Keratinocyte (primary cell): ENCODE measurements at regions not wholly inside any gene's neighbourhood (a gene's known extent, or its start where the extent isn't known, plus 50 kb on each side); places are given as distances from the start of the nearest gene placed in this dataset.

Source experiments
- DNase-seq: peaks from one replicate; pipeline ENCODE4 v3.0.0-alpha.2; 2011; ENCODE audit warnings: low read depth, missing footprints, low spot score
- FAIRE-seq: peaks from 2 replicates; lab custom pipeline; 2011; peaks lifted over from hg19 to GRCh38; lab: Jason Lieb, UNC
- H2AFZ ChIP-seq: 2 replicates; pipeline ENCODE4 v1.6.0; 2012; ENCODE audit warnings: low read length, control low read depth, inconsistent platforms; ENCODE audit not compliant: control insufficient read depth
- H3K27ac ChIP-seq: 2 replicates; pipeline ENCODE4 v1.5.1; 2011; ENCODE audit warnings: low read length; ENCODE audit not compliant: control insufficient read depth, insufficient read depth
- H3K27me3 ChIP-seq: 3 replicates; pipeline ENCODE4 v1.6.0; 2011; ENCODE audit warnings: low read length; ENCODE audit not compliant: control insufficient read depth, insufficient read depth; ENCODE audit errors: extremely low read depth
- H3K36me3 ChIP-seq, 2 experiments: 2 replicates in 1 of 2; 3 replicates in 1 of 2; pipeline ENCODE4 v1.5.1; 2011; ENCODE audit warnings: low read length in 2 of 2, mild to moderate bottlenecking in 1 of 2; ENCODE audit not compliant: control insufficient read depth in 2 of 2, insufficient read depth in 2 of 2; ENCODE audit errors: extremely low read depth in 1 of 2
- H3K4me1 ChIP-seq: 3 replicates; pipeline ENCODE4 v1.5.1; 2011; ENCODE audit warnings: low read length; ENCODE audit not compliant: control insufficient read depth, insufficient read depth; ENCODE audit errors: extremely low read depth
- H3K4me2 ChIP-seq: 3 replicates; pipeline ENCODE4 v1.6.0; 2011; ENCODE audit warnings: low read depth, low read length; ENCODE audit not compliant: control insufficient read depth, insufficient read depth; ENCODE audit errors: extremely low read depth
- H3K4me3 ChIP-seq, 3 experiments: fragments of 200-600 bp in 1 of 3; sonication (generic) in 1 of 3; 2 replicates in 2 of 3; 3 replicates in 1 of 3; pipeline ENCODE4 v1.5.1; 2011 to 2016; ENCODE audit warnings: low read length in 3 of 3, mild to moderate bottlenecking in 3 of 3, control low read depth in 2 of 3, inconsistent platforms in 1 of 3, low read depth in 1 of 3, mixed read lengths in 1 of 3, mixed run types in 1 of 3, moderate library complexity in 1 of 3; ENCODE audit not compliant: control insufficient read depth in 2 of 3, insufficient read depth in 2 of 3; ENCODE audit errors: extremely low read depth in 1 of 3
- H3K79me2 ChIP-seq: 2 replicates; pipeline ENCODE4 v1.6.0; 2012; ENCODE audit warnings: low read length; ENCODE audit not compliant: control insufficient read depth, insufficient read depth
- H3K9ac ChIP-seq: 3 replicates; pipeline ENCODE4 v1.6.0; 2011; ENCODE audit warnings: low read length; ENCODE audit not compliant: control insufficient read depth, insufficient read depth; ENCODE audit errors: extremely low read depth
- H3K9me1 ChIP-seq: 3 replicates; pipeline ENCODE4 v1.6.0; 2011; ENCODE audit warnings: low read length; ENCODE audit not compliant: control insufficient read depth, insufficient read depth; ENCODE audit errors: extremely low read depth
- H3K9me3 ChIP-seq: 2 replicates; pipeline ENCODE4 v1.5.1; 2012; ENCODE audit warnings: low read depth, low read length; ENCODE audit not compliant: control insufficient read depth
- H4K20me1 ChIP-seq: 3 replicates; pipeline ENCODE4 v1.6.0; 2011; ENCODE audit warnings: low read length; ENCODE audit not compliant: control insufficient read depth, insufficient read depth; ENCODE audit errors: extremely low read depth
- EZH2 ChIP-seq: IDR thresholded peaks from one replicate; pipeline ENCODE4 v1.6.1; 2012; ENCODE audit warnings: inconsistent platforms, mild to moderate bottlenecking, low read length, moderate library complexity
- dilution Hi-C: fragments of 300-500 bp; cut with MboI; formaldehyde crosslinking; loops from one replicate; pipeline ENCODE4 v1.7.0; 2020; ENCODE audit warnings: low sequenced_read_pairs; ENCODE audit not compliant: extremely low pct_ligation_motif_present
- TF ChIP-seq, protein P1 (sequence below), 3 experiments: IDR thresholded peaks in 1 of 3; conservative IDR thresholded peaks in 1 of 3; optimal IDR thresholded peaks in 1 of 3; 2 replicates in 2 of 3; 3 replicates in 1 of 3; pipeline versions ENCODE3 to v1.5.1; 2011; ENCODE audit warnings: low read length in 3 of 3, mild to moderate bottlenecking in 3 of 3, moderate library complexity in 2 of 3, control low read depth in 1 of 3, inconsistent platforms in 1 of 3; ENCODE audit not compliant: insufficient read depth in 2 of 3; ENCODE audit errors: extremely low read depth in 1 of 3

DNA sequence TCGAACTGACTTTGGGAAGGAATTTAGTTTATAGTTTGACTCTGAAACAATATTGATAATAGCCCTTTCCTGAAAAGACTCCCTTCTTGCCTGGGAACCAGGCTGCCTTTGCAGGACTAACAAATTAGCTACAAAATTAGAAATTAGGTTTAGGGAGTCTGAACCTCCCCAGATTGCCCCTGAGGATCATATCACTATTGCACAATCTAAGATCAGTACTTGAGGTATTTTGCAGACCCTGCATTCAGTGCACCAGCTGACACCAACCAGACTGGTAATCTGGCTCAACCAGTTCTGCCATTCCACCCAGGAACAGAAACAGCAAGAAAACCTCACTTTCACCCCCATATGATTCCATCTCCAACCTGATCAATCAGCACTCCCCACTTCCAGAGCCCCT is 131.8 kb upstream of the GALNT5 start:
- H3K27me3 ChIP-seq = no peaks in the 10 kb centered on the region
- H3K9ac ChIP-seq = no peak overlapping the region
- dilution Hi-C loops = no loop called here
- H3K79me2 ChIP-seq = no peaks in the 10 kb centered on the region
- H3K9me1 ChIP-seq = no peaks in the 10 kb centered on the region
- DNase-seq (no peak), FAIRE-seq (no peak)
- H3K4me2 ChIP-seq = no peak overlapping the region
- TF ChIP-seq EZH2 = no peak
- TF ChIP-seq, protein P1, sequence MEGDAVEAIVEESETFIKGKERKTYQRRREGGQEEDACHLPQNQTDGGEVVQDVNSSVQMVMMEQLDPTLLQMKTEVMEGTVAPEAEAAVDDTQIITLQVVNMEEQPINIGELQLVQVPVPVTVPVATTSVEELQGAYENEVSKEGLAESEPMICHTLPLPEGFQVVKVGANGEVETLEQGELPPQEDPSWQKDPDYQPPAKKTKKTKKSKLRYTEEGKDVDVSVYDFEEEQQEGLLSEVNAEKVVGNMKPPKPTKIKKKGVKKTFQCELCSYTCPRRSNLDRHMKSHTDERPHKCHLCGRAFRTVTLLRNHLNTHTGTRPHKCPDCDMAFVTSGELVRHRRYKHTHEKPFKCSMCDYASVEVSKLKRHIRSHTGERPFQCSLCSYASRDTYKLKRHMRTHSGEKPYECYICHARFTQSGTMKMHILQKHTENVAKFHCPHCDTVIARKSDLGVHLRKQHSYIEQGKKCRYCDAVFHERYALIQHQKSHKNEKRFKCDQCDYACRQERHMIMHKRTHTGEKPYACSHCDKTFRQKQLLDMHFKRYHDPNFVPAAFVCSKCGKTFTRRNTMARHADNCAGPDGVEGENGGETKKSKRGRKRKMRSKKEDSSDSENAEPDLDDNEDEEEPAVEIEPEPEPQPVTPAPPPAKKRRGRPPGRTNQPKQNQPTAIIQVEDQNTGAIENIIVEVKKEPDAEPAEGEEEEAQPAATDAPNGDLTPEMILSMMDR (optimal IDR thresholded peaks at IDR 0.05 in 1 of 3, IDR thresholded peaks at IDR 0.05 in 1 of 3, conservative IDR thresholded peaks at IDR 0.05 in 1 of 3; ENCODE audit: extremely low read depth in 1 of 3, insufficient read depth in 2 of 3, low read length in 3 of 3) = no peak
- H3K36me3 ChIP-seq = no peaks in the 10 kb centered on the region
- no peak overlapping the region for H2AFZ ChIP-seq
- no peak overlapping the region for H3K4me3 ChIP-seq
- H3K9me3 ChIP-seq = no peaks in the 10 kb centered on the region
- H3K4me1 ChIP-seq = no peaks in the 10 kb centered on the region
- H4K20me1 ChIP-seq = no peaks in the 10 kb centered on the region
- no peak overlapping the region for H3K27ac ChIP-seq

DNA sequence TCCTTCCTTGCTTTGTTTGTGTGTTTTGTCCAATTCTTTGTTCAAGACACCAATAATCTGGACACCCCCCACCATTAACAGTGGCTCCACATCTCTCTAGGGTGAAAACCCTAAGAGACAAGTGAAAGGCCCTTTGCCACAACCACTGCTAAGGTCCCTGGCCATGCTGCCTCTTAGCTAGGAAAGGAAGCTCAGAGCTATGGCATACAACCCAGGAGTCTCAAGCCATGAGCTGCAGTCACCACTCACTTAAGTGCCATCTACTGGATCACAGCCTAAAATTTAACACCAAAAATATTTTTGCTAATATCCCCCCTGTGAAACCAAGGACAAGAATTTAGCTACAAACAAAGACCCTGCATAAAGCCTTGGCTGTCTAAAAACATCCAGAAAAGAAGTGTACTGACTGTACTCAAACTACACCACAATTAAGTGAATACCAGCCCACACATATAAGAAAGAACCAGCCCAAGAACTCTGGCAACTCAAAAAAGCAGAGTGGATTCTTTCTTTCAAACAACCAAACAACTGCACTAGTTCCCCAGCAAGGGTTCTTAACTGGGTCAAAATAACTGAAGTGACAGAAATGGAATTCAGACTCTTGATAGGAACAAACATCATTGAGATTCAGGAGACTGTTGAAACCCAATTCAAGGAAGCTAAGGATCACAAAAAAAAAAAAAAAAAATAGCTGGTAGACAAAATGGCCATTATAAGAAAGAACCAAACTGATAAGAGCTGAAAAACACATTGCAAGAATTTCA is 130.1 kb upstream of the GALNT5 start:
- Histone ChIP-seq H3K79me2 (no peaks in the 10 kb centered on the region), H4K20me1 (no peaks in the 10 kb centered on the region), H3K9me3 (no peaks in the 10 kb centered on the region), H3K27me3 (no peaks in the 10 kb centered on the region), H3K9me1 (no peaks in the 10 kb centered on the region), H3K27ac (no peak overlapping the region), H3K4me1 (no peaks in the 10 kb centered on the region), H3K36me3 (no peaks in the 10 kb centered on the region), H3K9ac (no peak overlapping the region), H3K4me3 (no peak overlapping the region), H2AFZ (no peak overlapping the region), H3K4me2 (no peak overlapping the region)
- dilution Hi-C loops = no loop called here
- no peak for DNase-seq
- TF ChIP-seq, protein P1 (optimal IDR thresholded peaks at IDR 0.05 in 1 of 3, IDR thresholded peaks at IDR 0.05 in 1 of 3, conservative IDR thresholded peaks at IDR 0.05 in 1 of 3; ENCODE audit: extremely low read depth in 1 of 3, insufficient read depth in 2 of 3, low read length in 3 of 3) = no peak
- TF ChIP-seq EZH2 = no peak
- FAIRE-seq = no peak
